T-helper 17 cell (primary cell): ENCODE measurements at regions not wholly inside any gene's neighbourhood (a gene's known extent, or its start where the extent isn't known, plus 50 kb on each side); places are given as distances from the start of the nearest gene placed in this dataset.

Experiments used
- ATAC-seq: fragments of 150-1000 bp; cut with Tn5 transposase; 2 replicates; pipeline ENCODE4 v1.10.0; 2021; ENCODE audit warnings: mild to moderate bottlenecking, moderate library complexity
- DNase-seq, 3 donors: peaks; one replicate each; pipeline versions ENCODE4 v3.0.0 to v3.0.0-alpha.2; 2020 to 2021
- H3K9me3 ChIP-seq: one replicate; pipeline ENCODE4 v1.7.0; 2013; ENCODE audit warnings: low read length, mild to moderate bottlenecking; ENCODE audit not compliant: control insufficient read depth, poor library complexity, severe bottlenecking
- H3K27ac Mint-ChIP-seq: one replicate; pipeline ENCODE4 v1.8.0; 2022; ENCODE audit warnings: mild to moderate bottlenecking, moderate library complexity, mixed read lengths
- H3K27me3 Mint-ChIP-seq: one replicate; pipeline ENCODE4 v1.8.0; 2022; ENCODE audit warnings: mixed read lengths
- H3K36me3 Mint-ChIP-seq: one replicate; pipeline ENCODE4 v1.8.0; 2022; ENCODE audit warnings: low read depth, mixed read lengths
- H3K4me1 Mint-ChIP-seq: one replicate; pipeline ENCODE4 v1.8.0; 2022; ENCODE audit warnings: mild to moderate bottlenecking, mixed read lengths
- H3K4me3 Mint-ChIP-seq: one replicate; pipeline ENCODE4 v1.8.0; 2022; ENCODE audit warnings: mild to moderate bottlenecking, moderate library complexity, mixed read lengths

- H3K27ac Mint-ChIP-seq: no peak overlapping the region
- no peak for ATAC-seq
- no peaks in the 10 kb centered on the region for H3K27me3 Mint-ChIP-seq
- H3K4me3 Mint-ChIP-seq: no peak overlapping the region
- no peak for DNase-seq
- no peaks in the 10 kb centered on the region for H3K36me3 Mint-ChIP-seq
- H3K9me3 ChIP-seq: no peaks in the 10 kb centered on the region
- H3K4me1 Mint-ChIP-seq: no peaks in the 10 kb centered on the region
Measured at GRCh38 chr4:176498617-176499256, 179.0 kb downstream of the SPCS3 start.

DNA sequence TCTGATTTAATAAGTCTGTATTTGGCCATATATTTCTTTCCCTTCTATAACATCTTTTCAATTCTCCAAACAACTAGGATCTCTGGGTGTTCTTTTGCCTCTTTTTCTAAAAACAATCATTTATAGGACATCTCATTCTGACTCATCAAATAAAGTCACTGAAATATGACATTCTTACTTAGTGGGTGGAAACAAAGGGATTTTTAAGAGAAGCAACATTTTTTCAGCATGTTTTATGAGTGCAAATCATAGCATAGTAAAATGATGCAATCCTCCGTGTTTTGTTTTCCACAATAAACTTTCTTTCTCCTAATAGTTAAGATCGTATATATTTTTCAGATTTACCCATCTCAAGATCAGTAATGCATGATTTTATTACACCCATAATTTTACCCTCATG lies 179.8 kb downstream of the SPCS3 start:
- H3K27ac Mint-ChIP-seq: no peak overlapping the region
- DNase-seq (no peak), ATAC-seq (no peak)
- no peaks in the 10 kb centered on the region for H3K9me3 ChIP-seq
- H3K36me3 Mint-ChIP-seq: no peaks in the 10 kb centered on the region
- H3K4me1 Mint-ChIP-seq: no peaks in the 10 kb centered on the region
- no peak overlapping the region for H3K4me3 Mint-ChIP-seq
- no peaks in the 10 kb centered on the region for H3K27me3 Mint-ChIP-seq

- no peak overlapping the region for H3K4me3 Mint-ChIP-seq
- DNase-seq: no peak
- H3K27me3 Mint-ChIP-seq: no peaks in the 10 kb centered on the region
- no peak for ATAC-seq
- H3K9me3 ChIP-seq: no peaks in the 10 kb centered on the region
- no peaks in the 10 kb centered on the region for H3K4me1 Mint-ChIP-seq
- H3K36me3 Mint-ChIP-seq: no peaks in the 10 kb centered on the region
- no peak overlapping the region for H3K27ac Mint-ChIP-seq
Measured at GRCh38 chr4:176500894-176501293, 181.1 kb downstream of the SPCS3 start.

- H3K9me3 ChIP-seq: no peaks in the 10 kb centered on the region
- Mint-ChIP-seq H3K27ac (no peak overlapping the region), H3K27me3 (no peaks in the 10 kb centered on the region), H3K36me3 (no peaks in the 10 kb centered on the region), H3K4me1 (no peaks in the 10 kb centered on the region), H3K4me3 (no peak overlapping the region)
- no peak for DNase-seq
- ATAC-seq: no peak
Measured at GRCh38 chr4:176504118-176504517, 184.4 kb downstream of the SPCS3 start.

DNA sequence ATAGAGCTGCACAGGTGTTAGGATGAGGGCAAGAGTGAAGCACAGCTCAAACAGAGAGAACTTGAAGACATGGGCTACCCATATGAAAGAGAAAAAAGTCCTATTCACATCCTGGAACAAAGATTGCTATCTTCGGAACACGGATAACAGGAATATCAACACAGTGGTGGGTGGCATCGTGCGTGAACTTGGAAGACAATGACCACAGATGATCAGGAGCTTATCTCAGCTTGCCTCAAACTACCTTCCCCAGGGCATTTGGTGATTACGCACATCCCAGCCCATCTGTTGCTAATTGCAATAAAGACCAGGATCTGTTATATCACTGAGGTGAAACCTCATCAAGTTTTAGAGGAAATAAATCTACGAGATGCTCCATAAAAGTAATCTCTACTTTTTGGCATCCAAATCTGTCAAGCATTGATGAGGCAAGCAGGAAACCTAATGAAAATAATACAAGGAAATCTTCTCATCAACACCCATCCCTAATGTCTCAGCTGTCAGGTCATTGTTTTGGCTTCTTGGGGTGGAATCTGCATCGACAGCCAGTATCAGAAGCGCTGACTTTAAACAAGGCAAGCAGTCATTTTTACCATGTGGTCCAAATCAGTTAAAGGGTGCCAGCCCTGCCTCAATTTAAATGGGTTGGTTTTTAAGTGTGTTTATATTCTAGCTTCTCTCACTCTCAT lies 188.2 kb downstream of the SPCS3 start:
- ATAC-seq (no peak), DNase-seq (no peak)
- Mint-ChIP-seq H3K4me1 (no peaks in the 10 kb centered on the region), H3K36me3 (no peaks in the 10 kb centered on the region), H3K27me3 (no peaks in the 10 kb centered on the region), H3K27ac (no peak overlapping the region), H3K4me3 (no peak overlapping the region)
- no peaks in the 10 kb centered on the region for H3K9me3 ChIP-seq

- Mint-ChIP-seq H3K27ac (no peak overlapping the region), H3K27me3 (no peaks in the 10 kb centered on the region), H3K4me1 (no peaks in the 10 kb centered on the region), H3K4me3 (no peak overlapping the region), H3K36me3 (no peaks in the 10 kb centered on the region)
- H3K9me3 ChIP-seq: no peaks in the 10 kb centered on the region
- ATAC-seq (no peak), DNase-seq (no peak)
Measured at GRCh38 chr4:176508780-176509331, 189.1 kb downstream of the SPCS3 start.

GRCh38 chr4:176525576-176525975 lies 205.8 kb downstream of the SPCS3 start:
- no peaks in the 10 kb centered on the region for H3K36me3 Mint-ChIP-seq

GRCh38 chr4:176526704-176527103 lies 206.9 kb downstream of the SPCS3 start:
- ATAC-seq: no peak
- no peaks in the 10 kb centered on the region for H3K4me1 Mint-ChIP-seq

More at GRCh38 chr4:176525576-176525975, 205.8 kb downstream of the SPCS3 start:
- Mint-ChIP-seq H3K4me1 (no peaks in the 10 kb centered on the region), H3K4me3 (no peak overlapping the region), H3K27ac (no peak overlapping the region), H3K27me3 (no peaks in the 10 kb centered on the region)
- DNase-seq (no peak), ATAC-seq (no peak)
- H3K9me3 ChIP-seq: no peaks in the 10 kb centered on the region

GRCh38 chr4:176529574-176529973 lies 209.8 kb downstream of the SPCS3 start:
- Mint-ChIP-seq H3K27ac (no peak overlapping the region), H3K36me3 (no peaks in the 10 kb centered on the region), H3K4me3 (no peak overlapping the region), H3K27me3 (no peaks in the 10 kb centered on the region), H3K4me1 (no peaks in the 10 kb centered on the region)
- H3K9me3 ChIP-seq: no peaks in the 10 kb centered on the region
- ATAC-seq: no peak
- no peak for DNase-seq

More at GRCh38 chr4:176526704-176527103, 206.9 kb downstream of the SPCS3 start:
- Mint-ChIP-seq H3K36me3 (no peaks in the 10 kb centered on the region), H3K4me3 (no peak overlapping the region), H3K27ac (no peak overlapping the region), H3K27me3 (no peaks in the 10 kb centered on the region)
- DNase-seq: no peak
- no peaks in the 10 kb centered on the region for H3K9me3 ChIP-seq

- no peaks in the 10 kb centered on the region for H3K4me1 Mint-ChIP-seq
- no peak overlapping the region for H3K4me3 Mint-ChIP-seq
- H3K27ac Mint-ChIP-seq: no peak overlapping the region
- DNase-seq: no peak
- no peak for ATAC-seq
- H3K27me3 Mint-ChIP-seq: no peaks in the 10 kb centered on the region
- no peaks in the 10 kb centered on the region for H3K36me3 Mint-ChIP-seq
- H3K9me3 ChIP-seq: no peaks in the 10 kb centered on the region
Measured at GRCh38 chr4:176533159-176533558, 213.4 kb downstream of the SPCS3 start.

GRCh38 chr4:176534566-176534965 lies 214.8 kb downstream of the SPCS3 start:
- DNase-seq (no peak), ATAC-seq (no peak)
- H3K27me3 Mint-ChIP-seq: no peaks in the 10 kb centered on the region
- H3K36me3 Mint-ChIP-seq: no peaks in the 10 kb centered on the region
- H3K4me1 Mint-ChIP-seq: no peaks in the 10 kb centered on the region
- no peaks in the 10 kb centered on the region for H3K9me3 ChIP-seq
- H3K4me3 Mint-ChIP-seq: no peak overlapping the region
- H3K27ac Mint-ChIP-seq: no peak overlapping the region

- Mint-ChIP-seq H3K36me3 (no peaks in the 10 kb centered on the region), H3K4me1 (no peaks in the 10 kb centered on the region), H3K27me3 (no peaks in the 10 kb centered on the region), H3K27ac (no peak overlapping the region), H3K4me3 (no peak overlapping the region)
- no peak for DNase-seq
- no peaks in the 10 kb centered on the region for H3K9me3 ChIP-seq
- no peak for ATAC-seq
Measured at GRCh38 chr4:176538217-176538925, 218.6 kb downstream of the SPCS3 start.

DNA sequence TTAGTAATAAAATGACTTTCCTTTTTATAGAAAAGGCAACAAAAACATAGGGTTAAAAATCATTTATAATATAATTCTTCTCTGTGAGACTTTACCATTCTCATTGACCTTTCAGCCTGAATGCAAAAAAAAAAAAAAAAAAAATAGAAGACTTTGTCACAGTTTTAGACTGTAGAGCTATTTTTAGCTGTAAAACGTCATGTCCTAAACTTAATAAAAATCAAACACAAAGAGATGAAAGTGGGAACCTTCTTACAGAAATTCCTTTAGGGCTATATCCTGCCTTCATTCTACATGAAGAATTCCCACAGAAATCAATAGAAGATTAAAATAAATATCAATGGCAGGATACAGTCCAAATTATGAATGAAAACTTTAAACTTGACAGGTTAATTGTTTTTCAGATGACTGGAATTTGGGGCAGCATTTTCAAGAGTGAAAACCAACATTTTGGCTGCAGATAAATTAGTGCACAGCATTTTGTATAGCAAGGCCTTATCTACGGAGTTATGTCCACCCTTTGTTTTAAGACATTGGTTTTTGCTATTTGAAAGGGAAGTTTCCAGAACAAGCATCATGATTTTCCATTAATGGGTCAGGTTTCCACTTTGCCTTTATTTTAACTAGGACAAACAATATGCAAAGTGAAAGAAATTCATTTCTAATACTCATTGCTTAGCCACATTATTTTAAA lies 219.5 kb downstream of the SPCS3 start:
- Mint-ChIP-seq H3K4me1 (no peaks in the 10 kb centered on the region), H3K27me3 (no peaks in the 10 kb centered on the region), H3K4me3 (no peak overlapping the region), H3K36me3 (no peaks in the 10 kb centered on the region), H3K27ac (no peak overlapping the region)
- no peak for ATAC-seq
- H3K9me3 ChIP-seq: no peaks in the 10 kb centered on the region
- no peak for DNase-seq
